IPS DF 6.9 (cell line): ENCODE measurements at regions not wholly inside any gene's neighbourhood (a gene's known extent, or its start where the extent isn't known, plus 50 kb on each side); places are given as distances from the start of the nearest gene placed in this dataset.

Experiments used
- DNase-seq: peaks from one replicate; pipeline ENCODE4 v3.0.0-alpha.2; 2013; ENCODE audit warnings: low read depth, low spot score
- H3K27ac ChIP-seq: one replicate; pipeline ENCODE4 v1.5.1; 2013; ENCODE audit warnings: low read length, control low read depth
- H3K27me3 ChIP-seq: 2 replicates; pipeline ENCODE4 v1.6.1; 2013; ENCODE audit warnings: mild to moderate bottlenecking, low read length; ENCODE audit not compliant: control insufficient read depth, insufficient read depth
- H3K36me3 ChIP-seq: 2 replicates; pipeline ENCODE4 v1.6.1; 2013; ENCODE audit warnings: low read length; ENCODE audit not compliant: control insufficient read depth, insufficient read depth
- H3K4me1 ChIP-seq: 2 replicates; pipeline ENCODE4 v1.6.1; 2013; ENCODE audit warnings: low read length; ENCODE audit not compliant: control insufficient read depth, insufficient read depth
- H3K4me3 ChIP-seq: 2 replicates; pipeline ENCODE4 v1.5.1; 2013; ENCODE audit warnings: mild to moderate bottlenecking, low read length
- H3K9me3 ChIP-seq: 2 replicates; pipeline ENCODE4 v1.6.1; 2013; ENCODE audit warnings: low read length, inconsistent platforms; ENCODE audit not compliant: control insufficient read depth, insufficient read depth
- WGBS: extraction: QIAGEN DNeasy Blood & Tissue Kit; methylation state at CpG from one replicate; pipeline ENCODE4 v1.1.7; 2013; ENCODE audit warnings: mixed read lengths, missing lambda C conversion rate; ENCODE audit not compliant: insufficient read length, insufficient coverage; 5-methylcytosine and 5-hydroxymethylcytosine counted together

DNA sequence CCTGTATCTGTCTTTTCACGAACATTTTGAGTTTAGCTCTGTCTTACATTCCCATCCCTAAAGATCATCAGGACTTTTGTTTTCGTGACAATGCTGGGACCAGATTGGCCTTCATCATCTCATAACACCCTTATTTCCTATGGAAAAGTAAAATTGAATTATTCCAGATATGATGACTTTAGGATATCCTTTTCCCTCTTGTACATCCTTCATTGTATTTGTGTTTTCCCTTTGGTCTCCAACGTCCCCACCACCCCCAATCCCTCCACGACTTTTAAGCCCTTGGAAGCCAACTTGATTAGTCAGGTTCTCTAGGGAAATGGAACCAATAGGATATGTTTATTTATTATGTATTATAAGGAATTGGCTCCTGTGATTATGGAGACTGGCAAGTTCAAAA lies 167.6 kb downstream of the ARL4A start:
- H3K27ac ChIP-seq = no peak overlapping the region
- no CpG with 5 or more reads among the region's 4 CpGs for WGBS
- no peak for DNase-seq
- no peaks in the 10 kb centered on the region for H3K27me3 ChIP-seq
- H3K9me3 ChIP-seq = no peaks in the 10 kb centered on the region
- H3K4me3 ChIP-seq = no peak overlapping the region
- H3K4me1 ChIP-seq = no peaks in the 10 kb centered on the region
- no peaks in the 10 kb centered on the region for H3K36me3 ChIP-seq

DNA sequence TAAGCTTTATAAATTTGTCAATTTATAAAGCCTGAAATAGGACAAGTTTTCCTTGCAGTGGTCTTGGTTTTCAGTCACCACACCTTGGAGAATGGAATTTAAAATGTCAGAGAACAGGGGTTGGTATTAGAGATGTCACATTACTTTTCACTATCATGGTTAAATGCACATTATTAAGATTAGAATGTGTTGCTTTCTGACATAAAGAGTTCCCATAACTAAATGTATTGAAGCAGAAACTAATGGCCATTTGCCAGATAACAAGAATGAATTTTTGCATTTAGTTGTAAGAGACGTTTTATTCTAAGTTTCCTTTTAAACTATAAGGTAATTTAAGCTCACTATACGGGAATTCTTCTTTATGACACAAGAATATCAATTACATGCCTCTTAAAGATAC lies 172.3 kb downstream of the ARL4A start:
- Histone ChIP-seq H3K4me3 (no peak overlapping the region), H3K27ac (no peak overlapping the region), H3K4me1 (no peaks in the 10 kb centered on the region; the same call in 1 of the 2 replicates), H3K27me3 (no peaks in the 10 kb centered on the region), H3K36me3 (no peaks in the 10 kb centered on the region), H3K9me3 (no peaks in the 10 kb centered on the region)
- DNase-seq = no peak
- WGBS = no CpG with 5 or more reads among the region's 2 CpGs

DNA sequence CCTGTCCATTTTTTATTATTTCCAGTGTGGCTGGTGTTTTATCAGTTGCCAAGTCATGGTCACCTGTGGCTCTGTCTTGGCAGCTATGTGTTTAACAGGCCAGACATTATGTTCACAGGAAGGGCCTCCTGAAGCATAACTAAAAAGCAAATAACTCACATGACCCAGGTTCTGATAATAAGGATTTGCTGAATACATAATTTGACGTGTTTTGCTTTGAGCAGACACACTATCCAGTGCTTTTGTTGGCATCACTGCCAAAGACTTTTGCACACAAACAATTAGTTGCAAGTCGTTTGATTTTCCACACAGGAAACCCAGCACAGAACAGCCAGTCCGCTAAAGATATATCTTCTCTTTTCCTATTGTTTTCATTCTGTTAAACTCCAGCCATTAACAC lies 173.6 kb downstream of the ARL4A start:
- Histone ChIP-seq H3K4me1 (no peaks in the 10 kb centered on the region; the same call in 1 of the 2 replicates), H3K36me3 (no peaks in the 10 kb centered on the region), H3K27me3 (no peaks in the 10 kb centered on the region), H3K9me3 (no peaks in the 10 kb centered on the region), H3K27ac (no peak overlapping the region), H3K4me3 (no peak overlapping the region)
- no CpG with 5 or more reads among the region's 3 CpGs for WGBS
- no peak for DNase-seq

- Histone ChIP-seq H3K4me1 (no peaks in the 10 kb centered on the region; the same call in 1 of the 2 replicates), H3K9me3 (no peaks in the 10 kb centered on the region), H3K27me3 (no peaks in the 10 kb centered on the region), H3K4me3 (no peak overlapping the region), H3K36me3 (no peaks in the 10 kb centered on the region), H3K27ac (no peak overlapping the region)
- no CpG with 5 or more reads among the region's 4 CpGs for WGBS
- no peak for DNase-seq
Observed at GRCh38 chr7:12862146-12862545, 174.7 kb downstream of the ARL4A start.

GRCh38 chr7:12864470-12865046 lies 177.1 kb downstream of the ARL4A start:
- no peaks in the 10 kb centered on the region for H3K36me3 ChIP-seq
- H3K9me3 ChIP-seq = no peaks in the 10 kb centered on the region
- H3K27me3 ChIP-seq = no peaks in the 10 kb centered on the region
- DNase-seq = no peak
- H3K4me3 ChIP-seq = no peak overlapping the region
- WGBS = no CpG with 5 or more reads among the region's 11 CpGs
- H3K4me1 ChIP-seq = no peaks in the 10 kb centered on the region; the same call in 1 of the 2 replicates
- no peak overlapping the region for H3K27ac ChIP-seq

GRCh38 chr7:12865593-12865992 lies 178.2 kb downstream of the ARL4A start:
- no peaks in the 10 kb centered on the region for H3K9me3 ChIP-seq
- no peaks in the 10 kb centered on the region for H3K27me3 ChIP-seq
- DNase-seq = no peak
- H3K27ac ChIP-seq = no peak overlapping the region
- no peak overlapping the region for H3K4me3 ChIP-seq
- no peaks in the 10 kb centered on the region; the same call in 1 of the 2 replicates for H3K4me1 ChIP-seq
- no CpG with 5 or more reads among the region's 2 CpGs for WGBS
- H3K36me3 ChIP-seq = no peaks in the 10 kb centered on the region

DNA sequence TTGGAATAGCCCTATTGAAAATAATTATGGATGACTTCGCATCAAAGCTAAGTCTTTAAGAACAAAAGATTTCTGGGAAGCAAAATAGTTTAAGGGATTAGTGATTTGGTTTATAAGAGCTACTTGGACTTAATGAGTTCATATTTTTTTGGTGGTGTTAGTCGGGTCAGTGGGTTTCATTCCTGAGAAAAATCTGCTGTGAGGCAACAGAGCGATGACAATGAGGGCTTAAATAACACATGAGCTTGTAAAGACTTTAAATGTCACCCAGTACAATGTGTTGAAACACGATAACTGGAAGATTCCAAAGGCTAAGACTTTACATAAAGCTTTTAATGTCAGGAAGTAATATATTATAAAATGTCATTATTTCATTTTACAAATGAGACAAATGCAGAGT lies 178.8 kb downstream of the ARL4A start:
- Histone ChIP-seq H3K27ac (no peak overlapping the region), H3K4me1 (no peaks in the 10 kb centered on the region; the same call in 1 of the 2 replicates), H3K27me3 (no peaks in the 10 kb centered on the region), H3K4me3 (no peak overlapping the region), H3K9me3 (no peaks in the 10 kb centered on the region), H3K36me3 (no peaks in the 10 kb centered on the region)
- DNase-seq = no peak
- WGBS = 100% methylated on average over 1 of the region's 4 CpGs

GRCh38 chr7:12868027-12868426 lies 180.6 kb downstream of the ARL4A start:
- Histone ChIP-seq H3K27ac (no peak overlapping the region), H3K4me1 (no peaks in the 10 kb centered on the region; the same call in 1 of the 2 replicates)
- no CpG with 5 or more reads among the region's 2 CpGs for WGBS

DNA sequence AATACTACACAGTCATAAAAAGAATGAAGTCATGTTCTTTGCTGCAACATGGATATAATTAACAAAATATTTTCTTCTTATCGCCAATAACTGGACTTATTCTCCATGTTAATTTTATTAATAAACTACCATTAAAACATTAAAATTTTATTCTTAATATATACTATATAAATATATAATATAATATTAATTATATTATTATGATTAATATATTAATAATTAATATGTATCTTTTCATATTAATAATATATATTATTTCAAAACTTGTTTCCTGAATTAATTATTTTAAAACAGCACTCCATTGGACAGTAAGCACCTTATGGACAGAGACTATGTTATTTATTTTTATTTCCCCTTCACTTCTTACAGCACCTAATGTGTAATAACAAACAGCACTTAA lies 182.8 kb downstream of the ARL4A start:
- Histone ChIP-seq H3K36me3 (no peaks in the 10 kb centered on the region), H3K27ac (no peak overlapping the region), H3K27me3 (no peaks in the 10 kb centered on the region), H3K4me3 (no peak overlapping the region), H3K4me1 (no peaks in the 10 kb centered on the region), H3K9me3 (no peaks in the 10 kb centered on the region)
- 100% methylated on average over 1 of the region's 1 CpG for WGBS
- no peak for DNase-seq

More at GRCh38 chr7:12868027-12868426, 180.6 kb downstream of the ARL4A start:
- Histone ChIP-seq H3K4me3 (no peak overlapping the region), H3K27me3 (no peaks in the 10 kb centered on the region), H3K9me3 (no peaks in the 10 kb centered on the region), H3K36me3 (no peaks in the 10 kb centered on the region)
- DNase-seq = no peak

DNA sequence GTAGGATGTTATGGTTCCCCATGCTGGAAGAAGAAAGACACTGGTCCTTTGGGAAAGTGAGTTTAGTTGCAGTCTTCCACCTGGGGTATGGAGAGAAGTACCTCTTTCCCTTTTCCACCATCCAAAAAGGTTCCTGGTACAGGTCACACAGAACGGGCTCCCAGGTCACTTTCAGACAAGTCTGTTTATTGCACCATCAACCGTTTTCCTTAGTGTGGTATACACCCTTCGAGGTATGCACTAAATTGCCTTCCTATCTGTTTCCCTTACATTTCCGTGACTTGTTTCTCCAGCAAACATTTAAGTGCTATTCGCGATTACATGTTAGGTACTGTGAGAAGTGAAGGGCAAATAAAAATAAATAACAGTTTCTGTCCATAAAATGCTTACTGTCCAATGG lies 185.1 kb downstream of the ARL4A start:
- no peak overlapping the region for H3K4me3 ChIP-seq
- H3K36me3 ChIP-seq = no peaks in the 10 kb centered on the region
- H3K9me3 ChIP-seq = no peaks in the 10 kb centered on the region
- H3K27me3 ChIP-seq = no peaks in the 10 kb centered on the region
- no peak for DNase-seq
- H3K4me1 ChIP-seq = no peaks in the 10 kb centered on the region
- WGBS = no CpG with 5 or more reads among the region's 6 CpGs
- H3K27ac ChIP-seq = no peak overlapping the region

GRCh38 chr7:12873571-12873970 lies 186.1 kb downstream of the ARL4A start:
- no CpG with 5 or more reads among the region's 3 CpGs for WGBS
- no peaks in the 10 kb centered on the region for H3K4me1 ChIP-seq
- no peak overlapping the region for H3K4me3 ChIP-seq
- H3K27ac ChIP-seq = no peak overlapping the region
- no peaks in the 10 kb centered on the region for H3K27me3 ChIP-seq
- H3K36me3 ChIP-seq = no peaks in the 10 kb centered on the region
- DNase-seq = no peak
- no peaks in the 10 kb centered on the region for H3K9me3 ChIP-seq
